Lung (tissue), 11 donors: ENCODE measurements at regions not wholly inside any gene's neighbourhood (a gene's known extent, or its start where the extent isn't known, plus 50 kb on each side); places are given as distances from the start of the nearest gene placed in this dataset.
A peak's percentile ranks its signal among the peaks of the same experiment; 100 is the strongest.

ENCODE experiments used
- ATAC-seq: fragments of 200-7000 bp; cut with Tn5 transposase; one replicate; pipeline ENCODE4 v1.9.1; 2020; ENCODE audit warnings: moderate number of reproducible peaks; ENCODE audit not compliant: insufficient read depth, low FRiP score
- DNase-seq, 3 donors: peaks; one replicate each; pipeline ENCODE4 v3.0.0-alpha.2; 2013 to 2017
- H3K27ac ChIP-seq, 2 donors: one replicate each; pipeline ENCODE4 v1.5.1; 2013; ENCODE audit warnings: mild to moderate bottlenecking in 2 of 2, moderate library complexity in 2 of 2, control low read depth in 1 of 2, inconsistent platforms in 1 of 2, low read depth in 1 of 2, low read length in 1 of 2
- H3K27me3 ChIP-seq, 3 donors: one replicate each; pipeline ENCODE4 v1.5.1; 2013; ENCODE audit warnings: low read length in 2 of 3; ENCODE audit not compliant: control insufficient read depth in 3 of 3, insufficient read depth in 3 of 3
- H3K36me3 ChIP-seq, 4 donors: one replicate each; pipeline ENCODE4 v1.5.1; 2013; ENCODE audit warnings: low read length in 4 of 4, mild to moderate bottlenecking in 1 of 4, moderate library complexity in 1 of 4; ENCODE audit not compliant: control insufficient read depth in 4 of 4, insufficient read depth in 4 of 4
- H3K4me1 ChIP-seq, 5 donors: one replicate each; pipeline ENCODE4 v1.5.1; 2013; ENCODE audit warnings: low read length in 5 of 5, mild to moderate bottlenecking in 2 of 5, moderate library complexity in 1 of 5; ENCODE audit not compliant: control insufficient read depth in 5 of 5, insufficient read depth in 5 of 5
- H3K4me3 ChIP-seq: one replicate; pipeline ENCODE4 v1.5.1; 2013; ENCODE audit warnings: mild to moderate bottlenecking, control low read depth, moderate library complexity
- H3K9ac ChIP-seq, 2 donors: one replicate each; pipeline ENCODE4 v1.5.1; 2013; ENCODE audit warnings: low read length in 2 of 2, control low read depth in 1 of 2; ENCODE audit not compliant: insufficient read depth in 1 of 2
- H3K9me3 ChIP-seq, 4 donors: one replicate each; pipeline ENCODE4 v1.5.1; 2013; ENCODE audit warnings: low read length in 3 of 4, mild to moderate bottlenecking in 1 of 4, moderate library complexity in 1 of 4; ENCODE audit not compliant: control insufficient read depth in 4 of 4, insufficient read depth in 3 of 4
- CTCF ChIP-seq: IDR thresholded peaks from 2 replicates; pipeline ENCODE4 v1.5.1; 2012; ENCODE audit warnings: mild to moderate bottlenecking; ENCODE audit errors: control extremely low read depth, extremely low read depth
- WGBS, 2 donors: extraction: QIAGEN DNeasy Blood & Tissue Kit; methylation state at CpG; one replicate each; pipeline ENCODE4 v1.1.7; 2013; 5-methylcytosine and 5-hydroxymethylcytosine counted together
- donor health status: control.
- donor health status: control.
- donor health status: Bipolar disorder and iron deficiency.
- donor health status: healthy.
- donor health status: DM: yes; HTN: yes; CAD: no.

DNA sequence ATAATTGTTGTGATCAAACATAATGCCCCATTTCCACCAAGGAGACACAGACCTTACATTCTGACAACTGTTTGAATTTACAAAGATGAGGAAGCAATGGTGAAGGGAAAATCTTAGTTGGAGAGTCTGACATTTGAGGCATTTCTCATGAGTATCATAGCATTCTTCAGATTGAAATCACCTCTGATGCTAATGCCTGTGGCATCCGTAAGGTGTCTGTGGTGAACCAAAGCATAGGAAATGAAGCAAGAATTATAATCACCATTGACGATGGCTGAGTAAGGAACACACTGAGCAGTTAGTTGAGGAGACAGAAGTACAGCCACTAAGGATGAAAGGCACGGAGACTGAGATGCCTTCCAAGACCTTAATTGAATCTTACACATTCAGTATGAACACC lies 575.7 kb downstream of the TRIML1 start:
- no peak overlapping the region for H3K9ac ChIP-seq
- no peaks in the 10 kb centered on the region for H3K4me1 ChIP-seq
- H3K36me3 ChIP-seq, result no peaks in the 10 kb centered on the region
- no peak overlapping the region for H3K4me3 ChIP-seq
- no peak overlapping the region for H3K27ac ChIP-seq
- TF ChIP-seq CTCF, result no peak
- DNase-seq, result no peak
- ATAC-seq, result no peak
- WGBS, 2 donors, result 85 to 94% methylated on average over 3 of the region's 3 CpGs
- no peaks in the 10 kb centered on the region for H3K27me3 ChIP-seq
- H3K9me3 ChIP-seq, result peaks cover 0 to 3% (median 0%) of the 10 kb centered on the region in 4 donors

GRCh38 chr4:188717661-188718060 lies 578.4 kb downstream of the TRIML1 start:
- no peak overlapping the region for H3K27ac ChIP-seq

DNA sequence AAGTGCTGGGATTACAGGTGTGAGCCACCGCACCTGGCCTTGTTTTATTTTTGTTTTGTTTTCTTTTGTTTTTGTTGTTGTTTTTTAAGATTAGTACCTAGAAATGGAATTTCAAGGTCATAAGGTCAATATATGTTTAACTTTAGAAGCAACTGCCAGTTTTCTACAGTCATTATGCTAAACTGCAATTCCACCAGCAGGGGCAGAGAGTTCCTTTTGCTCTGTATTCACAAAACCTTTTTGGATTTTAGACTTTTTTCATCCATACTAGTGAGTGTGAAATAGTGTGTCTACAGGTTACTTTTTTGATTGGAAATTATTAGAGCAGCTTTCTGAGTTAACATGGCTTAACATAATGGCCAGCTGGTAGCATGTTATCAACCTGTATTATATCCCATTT lies 580.6 kb downstream of the TRIML1 start:
- H3K27me3 ChIP-seq, result no peaks in the 10 kb centered on the region
- WGBS, 2 donors, result 89 to 98% methylated on average over 1 of the region's 1 CpG
- H3K4me3 ChIP-seq, result no peak overlapping the region
- DNase-seq (no peak), ATAC-seq (no peak)
- TF ChIP-seq CTCF, result no peak
- peaks cover 0 to 3% (median 0%) of the 10 kb centered on the region in 4 donors for H3K9me3 ChIP-seq
- H3K4me1 ChIP-seq, result no peaks in the 10 kb centered on the region
- no peak overlapping the region for H3K9ac ChIP-seq
- H3K36me3 ChIP-seq, result no peaks in the 10 kb centered on the region
- no peak overlapping the region for H3K27ac ChIP-seq

More at GRCh38 chr4:188717661-188718060, 578.4 kb downstream of the TRIML1 start:
- ATAC-seq (no peak), DNase-seq (no peak)
- no peaks in the 10 kb centered on the region for H3K27me3 ChIP-seq
- H3K36me3 ChIP-seq, result no peaks in the 10 kb centered on the region
- H3K4me1 ChIP-seq, result no peaks in the 10 kb centered on the region
- TF ChIP-seq CTCF, result no peak
- no peak overlapping the region for H3K4me3 ChIP-seq
- H3K9me3 ChIP-seq, result peaks cover 0 to 3% (median 1%) of the 10 kb centered on the region in 4 donors
- WGBS, 2 donors, result 77 to 81% methylated on average over 2 of the region's 2 CpGs
- H3K9ac ChIP-seq, result no peak overlapping the region

DNA sequence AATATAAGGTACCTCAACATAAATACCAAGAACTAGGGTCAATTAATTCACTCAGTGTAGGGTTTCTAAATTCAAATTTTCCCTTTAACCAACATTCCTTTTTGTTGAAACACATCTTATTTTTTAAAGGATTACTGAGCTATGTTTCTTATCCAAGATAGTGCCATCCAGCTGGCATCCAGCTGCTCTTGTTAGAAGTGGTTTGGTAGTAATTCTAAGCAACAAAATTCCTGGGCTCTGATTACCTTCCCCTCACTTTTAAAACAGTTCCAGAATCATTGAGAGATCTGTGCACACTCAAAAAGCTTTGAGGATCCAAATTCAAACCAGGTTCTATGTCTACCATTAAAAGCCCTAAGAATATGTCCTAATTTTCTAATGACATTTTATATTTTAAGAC lies 583.7 kb downstream of the TRIML1 start:
- Histone ChIP-seq H3K4me1 (no peaks in the 10 kb centered on the region), H3K27me3 (no peaks in the 10 kb centered on the region), H3K4me3 (no peak overlapping the region), H3K27ac (no peak overlapping the region), H3K9me3 (peaks cover 0 to 3% (median 0%) of the 10 kb centered on the region in 4 donors), H3K9ac (no peak overlapping the region), H3K36me3 (no peaks in the 10 kb centered on the region)
- DNase-seq (peak in 1 of 3 donors; percentile 6), ATAC-seq (no peak)
- TF ChIP-seq CTCF, result no peak
